ENCODE measurements at regions not wholly inside any gene's neighbourhood (a gene's known extent, or its start where the extent isn't known, plus 50 kb on each side); places are given as distances from the start of the nearest gene placed in this dataset.

GRCh38 chr14:55851961-55852360, 266.2 kb upstream of the PELI2 start:
- no peak for TF ChIP-seq CTCF (IDR thresholded peaks at IDR 0.05)
- no peak for TF ChIP-seq POLR2AphosphoS5 (IDR thresholded peaks at IDR 0.05)
- no peak for TF ChIP-seq POLR2A (IDR thresholded peaks at IDR 0.05)
